ENCODE measurements at regions not wholly inside any gene's neighbourhood (a gene's known extent, or its start where the extent isn't known, plus 50 kb on each side); places are given as distances from the start of the nearest gene placed in this dataset.
"Not testable (repeated sequence)": the region's sequence is repeated elsewhere in the genome, so short reads cannot be mapped to it uniquely, and the experiment has no call there.

- Histone ChIP-seq H3K4me1 (ENCODE audit: control insufficient read depth, insufficient read depth, low read length) (no peaks in the 10 kb centered on the region), H3K27me3 (ENCODE audit: control insufficient read depth, insufficient read depth, low read length) (no peaks in the 10 kb centered on the region), H3K9ac (ENCODE audit: low read length) (no peak overlapping the region), H3K36me3 (ENCODE audit: control insufficient read depth, insufficient read depth, low read length) (no peaks in the 10 kb centered on the region), H3K27ac (ENCODE audit: low read depth, low read length) (no peak overlapping the region), H3K4me3 (ENCODE audit: low read length) (no peak overlapping the region)
Measured at GRCh38 chr6:112934433-112935327, 587.5 kb downstream of the RFPL4B start.

DNA sequence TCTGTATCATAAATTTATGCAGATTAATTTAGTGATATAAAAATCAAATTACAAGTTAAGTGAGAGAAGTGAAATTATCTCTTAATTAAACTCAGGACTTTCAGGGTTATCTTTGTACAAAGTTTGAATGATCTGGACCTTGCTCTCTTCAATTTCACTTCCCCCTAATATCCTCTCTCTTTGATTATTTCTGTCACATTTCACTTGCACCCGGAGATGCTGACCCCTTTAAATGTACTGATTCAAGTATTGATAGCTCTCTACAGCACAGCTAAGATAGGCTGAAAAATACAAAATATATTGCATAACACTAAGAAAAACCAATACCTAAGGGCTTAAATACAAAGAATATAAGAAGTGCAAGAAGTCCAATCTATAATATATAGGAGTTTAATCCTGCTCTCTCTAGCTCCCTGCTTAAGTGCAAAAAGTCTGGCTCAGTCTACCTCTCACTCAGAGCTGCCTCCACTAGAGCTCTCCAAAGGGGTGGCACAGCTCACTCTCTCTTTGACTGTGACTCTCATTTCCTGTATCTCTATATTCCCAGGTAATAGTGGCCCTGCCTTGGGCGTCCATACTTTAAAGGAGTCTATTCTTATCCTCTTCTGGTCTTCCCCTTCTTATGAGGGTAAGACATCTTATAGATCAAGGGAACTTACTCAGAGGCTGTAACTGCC, 588.4 kb downstream of the RFPL4B start:
- no peaks in the 10 kb centered on the region for H3K36me3 ChIP-seq (ENCODE audit: control insufficient read depth, insufficient read depth, low read length)
- H3K4me1 ChIP-seq (ENCODE audit: control insufficient read depth, insufficient read depth, low read length) = no peaks in the 10 kb centered on the region
- no peak overlapping the region for H3K9ac ChIP-seq (ENCODE audit: low read length)
- H3K27me3 ChIP-seq (ENCODE audit: control insufficient read depth, insufficient read depth, low read length) = no peaks in the 10 kb centered on the region
- H3K27ac ChIP-seq (ENCODE audit: low read depth, low read length) = no peak overlapping the region
- no peak overlapping the region for H3K4me3 ChIP-seq (ENCODE audit: low read length)

DNA sequence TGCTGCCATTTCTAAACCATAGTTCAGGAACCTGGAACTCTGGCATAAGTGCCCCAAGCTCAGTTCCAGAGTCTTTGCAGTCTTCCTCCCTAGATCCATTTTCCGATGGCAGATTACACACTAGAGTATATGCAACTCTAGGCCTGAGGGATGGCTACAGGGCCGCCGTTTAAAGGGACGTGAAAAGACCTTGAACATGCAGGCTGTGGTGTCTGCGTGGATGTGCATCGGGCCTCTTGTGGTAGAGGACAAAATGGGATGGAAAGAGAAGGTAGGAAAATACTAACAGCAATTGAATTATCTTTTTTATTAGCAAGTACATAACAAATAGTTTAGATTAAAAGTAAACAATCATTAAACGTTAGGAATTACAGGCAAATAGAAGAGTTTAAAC, 588.9 kb downstream of the RFPL4B start:
- H3K27ac ChIP-seq (ENCODE audit: low read depth, low read length) = no peak overlapping the region
- H3K4me1 ChIP-seq (ENCODE audit: control insufficient read depth, insufficient read depth, low read length) = no peaks in the 10 kb centered on the region

DNA sequence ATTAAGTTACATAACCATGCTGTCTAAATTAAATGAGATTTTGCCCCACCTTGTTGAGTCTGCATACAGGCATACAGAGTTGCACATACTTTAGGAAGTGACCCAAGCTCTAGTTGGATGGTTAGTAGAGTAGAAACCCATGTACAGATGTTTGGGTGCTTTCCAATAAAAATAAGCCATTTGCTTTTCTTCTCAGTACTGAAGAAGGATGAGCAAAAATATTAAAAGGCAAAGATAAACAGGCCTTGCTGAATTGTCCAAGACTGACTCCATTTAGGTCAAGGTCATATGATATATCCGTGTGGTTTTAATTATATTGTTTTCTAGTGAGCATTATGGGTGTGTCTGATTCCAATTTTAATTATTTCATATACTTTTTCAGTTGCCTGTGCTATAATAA, 589.4 kb downstream of the RFPL4B start:
- H3K4me1 ChIP-seq (ENCODE audit: control insufficient read depth, insufficient read depth, low read length) = no peaks in the 10 kb centered on the region
- no peak overlapping the region for H3K27ac ChIP-seq (ENCODE audit: low read depth, low read length)
- H3K36me3 ChIP-seq (ENCODE audit: control insufficient read depth, insufficient read depth, low read length) = no peaks in the 10 kb centered on the region
- H3K4me3 ChIP-seq (ENCODE audit: low read length) = no peak overlapping the region
- no peaks in the 10 kb centered on the region for H3K27me3 ChIP-seq (ENCODE audit: control insufficient read depth, insufficient read depth, low read length)
- H3K9ac ChIP-seq (ENCODE audit: low read length) = no peak overlapping the region

More for the DNA sequence above, 588.9 kb downstream of the RFPL4B start:
- H3K27me3 ChIP-seq (ENCODE audit: control insufficient read depth, insufficient read depth, low read length) = no peaks in the 10 kb centered on the region
- no peak overlapping the region for H3K4me3 ChIP-seq (ENCODE audit: low read length)
- H3K36me3 ChIP-seq (ENCODE audit: control insufficient read depth, insufficient read depth, low read length) = no peaks in the 10 kb centered on the region
- no peak overlapping the region for H3K9ac ChIP-seq (ENCODE audit: low read length)

DNA sequence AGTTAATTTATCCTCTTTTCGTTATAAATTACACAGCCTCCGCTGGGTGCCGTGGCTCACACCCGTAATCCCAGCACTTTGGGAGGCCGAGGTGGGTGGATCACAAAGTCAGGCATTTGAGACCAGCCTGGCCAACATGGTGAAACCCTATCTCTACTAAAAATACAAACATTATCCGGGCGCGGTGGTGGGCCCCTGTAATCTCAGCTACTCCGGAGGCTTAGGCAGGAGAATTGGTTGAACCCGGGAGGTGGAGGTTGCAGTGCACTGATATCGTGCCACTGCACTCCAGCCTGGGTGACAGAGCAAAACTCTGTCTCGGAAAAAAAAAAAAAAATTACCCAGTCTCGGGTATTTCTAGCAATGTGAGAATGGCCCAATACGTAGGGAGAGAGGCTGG, 590.6 kb downstream of the RFPL4B start:
- H3K9ac ChIP-seq (ENCODE audit: low read length); H3K27me3 ChIP-seq (ENCODE audit: control insufficient read depth, insufficient read depth, low read length); H3K4me1 ChIP-seq (ENCODE audit: control insufficient read depth, insufficient read depth, low read length); H3K36me3 ChIP-seq (ENCODE audit: control insufficient read depth, insufficient read depth, low read length); H3K27ac ChIP-seq (ENCODE audit: low read depth, low read length); H3K4me3 ChIP-seq (ENCODE audit: low read length): not testable (repeated sequence)

DNA sequence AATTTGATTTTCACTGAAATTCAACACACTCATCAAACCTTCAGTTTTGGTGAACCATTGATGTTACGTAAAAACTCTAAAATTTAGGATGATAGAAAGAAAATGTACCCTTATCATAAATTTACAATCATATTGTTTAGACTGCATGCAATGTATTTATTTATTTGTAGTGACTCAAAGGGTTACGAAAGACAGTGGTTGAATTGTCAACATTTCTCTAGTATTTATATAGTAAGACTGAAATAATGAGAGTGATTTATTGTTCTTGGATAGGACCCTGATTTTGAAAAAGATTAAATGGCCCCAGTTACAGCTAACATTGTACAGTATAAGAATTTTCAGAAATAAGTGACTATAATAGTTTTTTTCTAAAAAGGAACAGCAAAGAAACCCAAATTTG, 591.5 kb downstream of the RFPL4B start:
- Histone ChIP-seq H3K36me3 (ENCODE audit: control insufficient read depth, insufficient read depth, low read length) (no peaks in the 10 kb centered on the region), H3K9ac (ENCODE audit: low read length) (no peak overlapping the region), H3K4me3 (ENCODE audit: low read length) (no peak overlapping the region), H3K4me1 (ENCODE audit: control insufficient read depth, insufficient read depth, low read length) (no peaks in the 10 kb centered on the region), H3K27ac (ENCODE audit: low read depth, low read length) (no peak overlapping the region), H3K27me3 (ENCODE audit: control insufficient read depth, insufficient read depth, low read length) (no peaks in the 10 kb centered on the region)

- Histone ChIP-seq H3K4me1 (ENCODE audit: control insufficient read depth, insufficient read depth, low read length) (no peaks in the 10 kb centered on the region), H3K36me3 (ENCODE audit: control insufficient read depth, insufficient read depth, low read length) (no peaks in the 10 kb centered on the region), H3K27me3 (ENCODE audit: control insufficient read depth, insufficient read depth, low read length) (no peaks in the 10 kb centered on the region), H3K4me3 (ENCODE audit: low read length) (no peak overlapping the region), H3K9ac (ENCODE audit: low read length) (no peak overlapping the region), H3K27ac (ENCODE audit: low read depth, low read length) (no peak overlapping the region)
Measured at GRCh38 chr6:112939563-112939962, 592.4 kb downstream of the RFPL4B start.

GRCh38 chr6:112941613-112942012, 594.5 kb downstream of the RFPL4B start:
- H3K4me3 ChIP-seq (ENCODE audit: low read length) = no peak overlapping the region
- no peak overlapping the region for H3K9ac ChIP-seq (ENCODE audit: low read length)
- no peaks in the 10 kb centered on the region for H3K36me3 ChIP-seq (ENCODE audit: control insufficient read depth, insufficient read depth, low read length)
- no peaks in the 10 kb centered on the region for H3K27me3 ChIP-seq (ENCODE audit: control insufficient read depth, insufficient read depth, low read length)
- no peaks in the 10 kb centered on the region for H3K4me1 ChIP-seq (ENCODE audit: control insufficient read depth, insufficient read depth, low read length)
- H3K27ac ChIP-seq (ENCODE audit: low read depth, low read length) = no peak overlapping the region

DNA sequence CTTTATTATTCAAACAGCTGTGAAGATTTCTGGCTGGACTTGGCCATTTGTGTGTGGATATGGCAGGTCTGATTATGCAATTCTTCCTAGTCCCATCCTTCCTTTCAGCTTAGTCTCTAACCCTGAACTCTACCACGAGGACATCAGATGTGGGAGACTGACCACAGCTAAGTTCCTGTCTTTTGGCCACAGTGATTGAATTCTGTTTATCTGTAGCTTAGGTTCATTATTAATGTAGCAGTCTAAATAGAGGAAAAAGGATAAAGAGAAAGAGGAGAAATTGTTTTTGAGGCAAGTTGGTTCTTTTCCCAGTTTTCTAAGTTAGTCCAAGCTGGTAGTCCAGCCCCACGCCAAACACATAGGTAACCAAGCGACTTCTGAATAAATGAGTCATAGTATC, 598.9 kb downstream of the RFPL4B start:
- Histone ChIP-seq H3K4me1 (ENCODE audit: control insufficient read depth, insufficient read depth, low read length) (no peaks in the 10 kb centered on the region), H3K36me3 (ENCODE audit: control insufficient read depth, insufficient read depth, low read length) (no peaks in the 10 kb centered on the region), H3K9ac (ENCODE audit: low read length) (no peak overlapping the region), H3K4me3 (ENCODE audit: low read length) (no peak overlapping the region), H3K27ac (ENCODE audit: low read depth, low read length) (no peak overlapping the region), H3K27me3 (ENCODE audit: control insufficient read depth, insufficient read depth, low read length) (no peaks in the 10 kb centered on the region)

DNA sequence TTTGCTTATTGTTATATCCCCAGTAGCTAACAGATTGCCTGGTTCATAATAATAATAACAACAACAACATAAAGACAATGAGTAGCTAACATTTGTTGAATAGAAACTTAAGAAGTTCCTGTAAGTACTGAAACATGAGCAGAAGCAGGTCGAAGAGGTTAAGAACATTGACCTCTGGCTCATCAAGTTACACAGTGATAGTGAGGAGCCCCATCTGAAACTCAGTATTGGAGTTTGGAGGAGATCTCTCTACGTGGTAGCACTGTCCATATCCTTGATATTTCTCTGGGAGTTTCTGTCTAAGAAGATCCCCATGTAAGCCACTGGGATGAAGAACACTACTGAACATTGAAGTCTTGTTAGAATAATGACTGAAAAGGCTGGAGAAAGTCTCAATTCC, 600.4 kb downstream of the RFPL4B start:
- Histone ChIP-seq H3K27me3 (ENCODE audit: control insufficient read depth, insufficient read depth, low read length) (no peaks in the 10 kb centered on the region), H3K36me3 (ENCODE audit: control insufficient read depth, insufficient read depth, low read length) (no peaks in the 10 kb centered on the region), H3K9ac (ENCODE audit: low read length) (no peak overlapping the region), H3K27ac (ENCODE audit: low read depth, low read length) (no peak overlapping the region), H3K4me1 (ENCODE audit: control insufficient read depth, insufficient read depth, low read length) (no peaks in the 10 kb centered on the region), H3K4me3 (ENCODE audit: low read length) (no peak overlapping the region)

DNA sequence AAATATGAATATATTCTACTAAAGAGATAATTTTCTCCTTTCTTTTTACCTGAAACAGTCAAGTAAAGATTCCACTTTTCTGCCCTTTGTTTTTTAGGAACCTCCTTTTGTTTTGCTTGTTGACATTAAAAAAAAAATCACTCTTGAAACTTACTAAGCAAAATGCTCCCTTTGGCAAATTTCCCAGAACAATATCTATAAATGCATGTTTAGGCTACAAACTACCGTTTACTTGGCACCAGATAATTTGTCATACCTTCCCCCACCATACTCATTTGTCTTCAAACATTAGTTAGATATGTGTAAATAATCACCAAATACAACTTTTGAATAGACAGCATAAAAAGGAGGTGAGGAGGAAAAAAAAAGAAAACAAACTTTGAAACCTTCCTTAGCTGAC, 604.7 kb downstream of the RFPL4B start:
- Histone ChIP-seq H3K4me3 (ENCODE audit: low read length) (no peak overlapping the region), H3K27me3 (ENCODE audit: control insufficient read depth, insufficient read depth, low read length) (no peaks in the 10 kb centered on the region), H3K36me3 (ENCODE audit: control insufficient read depth, insufficient read depth, low read length) (no peaks in the 10 kb centered on the region), H3K27ac (ENCODE audit: low read depth, low read length) (no peak overlapping the region), H3K4me1 (ENCODE audit: control insufficient read depth, insufficient read depth, low read length) (no peaks in the 10 kb centered on the region), H3K9ac (ENCODE audit: low read length) (no peak overlapping the region)

- H3K36me3 ChIP-seq (ENCODE audit: control insufficient read depth, insufficient read depth, low read length); H3K27ac ChIP-seq (ENCODE audit: low read depth, low read length); H3K4me3 ChIP-seq (ENCODE audit: low read length): not testable (repeated sequence)
Measured at GRCh38 chr6:112955743-112956142, 608.6 kb downstream of the RFPL4B start.

More at GRCh38 chr6:112955743-112956142, 608.6 kb downstream of the RFPL4B start:
- not testable (repeated sequence) for H3K4me1 ChIP-seq (ENCODE audit: control insufficient read depth, insufficient read depth, low read length); H3K9ac ChIP-seq (ENCODE audit: low read length); H3K27me3 ChIP-seq (ENCODE audit: control insufficient read depth, insufficient read depth, low read length)
